GM12892 (cell line): ENCODE measurements at regions not wholly inside any gene's neighbourhood (a gene's known extent, or its start where the extent isn't known, plus 50 kb on each side); places are given as distances from the start of the nearest gene placed in this dataset.

Source experiments
- POLR2A ChIP-seq: IDR thresholded peaks from 2 replicates; pipeline ENCODE4 v1.6.1; 2011; ENCODE audit warnings: low read depth, low read length, control low read depth
- POLR2AphosphoS5 ChIP-seq: IDR thresholded peaks from 2 replicates; pipeline ENCODE4 v1.6.1; 2011; ENCODE audit warnings: low read depth, low read length, control low read depth
- TAF1 ChIP-seq: IDR thresholded peaks from 2 replicates; pipeline ENCODE4 v1.6.1; 2011; ENCODE audit warnings: low read depth, mild to moderate bottlenecking, control low read depth, low read length, borderline replicate concordance

DNA sequence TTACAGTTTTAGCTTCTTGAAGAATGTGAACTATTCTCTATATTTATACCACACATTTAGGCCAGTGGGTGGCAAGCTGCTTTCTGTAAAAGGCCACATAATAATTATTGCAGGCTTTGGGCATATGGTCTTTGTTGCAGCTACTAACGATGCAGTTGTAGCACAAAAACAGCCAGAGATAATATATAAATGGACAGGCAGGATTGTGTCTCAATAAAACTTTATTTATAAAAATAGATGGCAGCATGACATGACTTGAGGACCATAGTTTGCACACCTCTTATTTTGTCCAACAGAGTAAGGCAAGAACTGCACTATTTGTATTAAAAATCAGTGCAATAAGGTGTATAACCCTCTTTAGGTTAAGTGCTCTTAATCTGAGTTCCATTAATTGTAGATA is 415.0 kb downstream of the ANXA1 start:
- TF ChIP-seq POLR2AphosphoS5 (no peak), TAF1 (no peak), POLR2A (no peak)
